CD1c-positive myeloid dendritic cell (primary cell): ENCODE measurements at regions not wholly inside any gene's neighbourhood (a gene's known extent, or its start where the extent isn't known, plus 50 kb on each side); places are given as distances from the start of the nearest gene placed in this dataset.

Experiments
- DNase-seq: peaks from one replicate; pipeline ENCODE4 v3.0.0-alpha.2; 2016; ENCODE audit errors: extremely low spot score

DNA sequence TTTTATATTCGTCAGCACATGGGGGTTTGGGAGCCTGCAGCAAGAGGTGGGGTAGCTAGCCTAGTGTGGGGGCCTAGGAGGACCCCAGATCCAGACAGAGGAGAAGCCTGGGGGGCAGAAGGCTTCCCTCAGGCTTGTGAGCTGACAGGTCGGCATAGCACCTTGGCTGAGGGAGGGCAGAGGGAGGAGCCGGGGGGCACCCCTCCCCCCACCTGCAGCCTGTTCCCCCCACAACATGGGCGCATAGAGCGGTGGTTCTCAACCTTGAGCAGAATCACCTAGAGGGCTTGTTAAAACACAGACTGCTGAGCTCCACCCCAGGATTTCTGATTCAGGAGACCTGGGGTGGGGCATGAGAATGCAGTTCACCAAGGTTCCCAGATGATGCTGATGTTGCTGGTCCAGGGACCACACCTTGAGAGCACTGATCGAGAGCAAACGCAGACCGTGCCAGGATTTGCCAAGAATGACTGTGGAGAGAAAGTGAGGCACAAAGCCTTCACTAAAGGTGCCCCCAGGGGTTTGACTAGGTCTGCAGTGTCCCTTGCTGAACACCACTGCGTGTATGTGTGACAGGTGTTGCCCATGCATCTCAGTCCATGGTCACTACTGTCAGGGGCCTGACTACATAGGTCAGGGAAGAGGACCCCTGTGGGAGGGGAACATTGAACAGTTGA, 163.3 kb downstream of the MACROH2A1 start:
- no peak for DNase-seq

DNA sequence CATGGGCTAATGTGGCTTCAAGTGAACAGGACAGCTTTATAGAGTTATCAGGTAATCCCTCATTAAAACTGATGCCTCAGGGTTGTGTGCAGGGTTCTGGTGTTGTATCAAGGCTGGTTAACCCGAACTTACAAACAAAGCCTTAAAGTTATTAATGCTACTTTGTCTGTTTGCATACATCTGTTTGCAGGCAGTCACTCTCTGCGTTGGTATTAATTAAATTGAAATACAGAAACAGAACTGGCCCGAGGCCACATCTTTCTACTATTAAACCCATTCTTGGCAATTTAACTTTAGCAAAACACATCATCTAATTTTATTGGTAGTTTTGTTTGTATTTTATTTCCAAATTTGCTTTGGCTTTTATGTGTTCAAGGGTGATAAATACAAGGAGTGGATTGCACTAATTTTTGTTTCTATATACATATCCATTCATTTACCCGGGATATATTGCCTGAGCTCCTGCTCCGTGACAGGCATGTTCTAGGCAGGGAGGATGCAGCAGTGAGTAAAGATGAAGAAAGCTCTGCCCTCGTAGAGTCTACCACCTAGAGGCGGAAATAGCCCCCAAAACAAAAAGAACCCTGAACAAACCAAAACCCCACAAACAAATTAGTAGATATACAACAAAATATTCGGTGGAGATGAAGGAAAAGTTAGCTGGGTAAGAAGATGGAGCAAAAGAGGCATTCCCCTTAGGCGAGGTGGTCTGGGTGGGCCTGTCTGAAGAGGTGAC, 164.2 kb downstream of the MACROH2A1 start:
- DNase-seq, result no peak

DNA sequence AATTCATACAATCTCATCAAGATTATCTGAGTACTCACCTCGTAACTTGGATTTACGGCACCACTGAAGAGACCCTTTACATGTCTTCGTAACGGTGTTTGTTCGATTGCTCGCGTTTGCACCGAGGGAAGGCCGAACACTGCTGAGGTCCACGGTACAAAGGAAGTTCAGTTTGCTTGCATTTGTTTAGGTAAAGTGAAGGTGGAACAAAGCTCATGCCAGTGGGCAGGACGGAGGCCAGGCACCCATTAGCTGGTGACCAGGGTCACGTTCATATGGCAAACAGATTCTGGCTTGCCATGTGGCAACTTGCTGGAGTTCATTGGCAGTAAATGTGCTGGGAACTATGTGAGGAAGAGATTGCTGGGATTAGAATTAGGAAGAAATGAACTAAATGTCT, 164.8 kb downstream of the MACROH2A1 start:
- DNase-seq, result no peak

DNA sequence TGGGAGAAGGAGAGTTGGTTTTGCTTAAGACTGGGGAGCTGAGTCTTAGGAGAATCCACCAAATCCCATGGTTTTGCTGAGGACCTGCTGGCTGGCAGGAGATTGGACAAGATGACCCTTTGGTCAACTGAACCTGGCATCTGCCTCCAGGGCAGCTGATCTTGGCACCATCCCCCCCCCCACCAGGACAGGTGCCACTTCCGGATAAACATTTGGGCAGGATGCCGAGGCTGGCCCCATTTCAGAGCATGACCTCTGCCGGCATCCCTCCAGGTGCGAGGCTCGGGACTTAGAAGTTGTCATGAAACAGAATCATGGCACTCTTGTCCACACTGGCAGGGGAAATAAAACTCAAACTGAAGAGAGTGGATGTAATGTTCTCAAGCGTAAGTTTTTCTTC, 165.6 kb downstream of the MACROH2A1 start:
- DNase-seq, result no peak

DNA sequence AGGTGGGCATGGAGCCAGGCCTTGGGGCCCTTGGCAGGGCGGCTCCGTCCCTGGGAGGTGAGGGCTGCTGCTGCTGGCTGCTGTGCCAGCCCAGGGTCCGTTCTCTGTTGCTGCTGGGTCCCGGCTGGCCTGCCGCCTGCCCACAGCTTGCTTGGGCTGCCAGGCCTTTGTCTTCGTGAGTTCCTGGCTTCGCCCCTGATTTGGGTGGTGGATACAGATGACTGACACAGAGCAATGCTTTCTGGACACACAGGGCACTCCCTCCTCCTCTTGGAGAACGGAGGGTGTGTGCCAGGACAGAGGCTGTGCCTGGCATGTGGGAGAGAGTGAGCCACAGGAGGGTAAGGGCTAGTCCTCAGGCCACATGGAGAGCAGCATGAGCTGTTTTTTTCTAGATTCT, 166.1 kb downstream of the MACROH2A1 start:
- DNase-seq, result no peak

DNA sequence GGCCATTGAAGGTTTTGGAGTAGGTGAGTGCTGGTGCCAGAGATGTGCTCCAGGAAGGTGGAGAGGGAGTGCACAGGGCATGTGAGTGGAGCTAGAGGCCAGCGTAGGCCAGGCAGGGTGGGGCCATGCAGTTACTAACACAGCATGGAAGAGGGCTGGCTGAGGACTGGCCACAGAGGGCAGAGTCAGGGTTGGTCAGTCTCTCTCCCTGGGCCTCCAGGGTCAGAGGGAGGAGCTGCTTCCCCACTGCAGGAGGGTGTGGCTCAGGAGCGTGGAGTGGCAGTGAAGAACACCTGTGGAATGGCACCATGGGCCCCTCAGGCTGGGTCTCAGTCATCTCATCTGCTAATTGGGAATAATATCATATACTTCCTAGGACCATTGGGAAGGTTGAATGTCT, 167.7 kb downstream of the MACROH2A1 start:
- DNase-seq, result no peak

DNA sequence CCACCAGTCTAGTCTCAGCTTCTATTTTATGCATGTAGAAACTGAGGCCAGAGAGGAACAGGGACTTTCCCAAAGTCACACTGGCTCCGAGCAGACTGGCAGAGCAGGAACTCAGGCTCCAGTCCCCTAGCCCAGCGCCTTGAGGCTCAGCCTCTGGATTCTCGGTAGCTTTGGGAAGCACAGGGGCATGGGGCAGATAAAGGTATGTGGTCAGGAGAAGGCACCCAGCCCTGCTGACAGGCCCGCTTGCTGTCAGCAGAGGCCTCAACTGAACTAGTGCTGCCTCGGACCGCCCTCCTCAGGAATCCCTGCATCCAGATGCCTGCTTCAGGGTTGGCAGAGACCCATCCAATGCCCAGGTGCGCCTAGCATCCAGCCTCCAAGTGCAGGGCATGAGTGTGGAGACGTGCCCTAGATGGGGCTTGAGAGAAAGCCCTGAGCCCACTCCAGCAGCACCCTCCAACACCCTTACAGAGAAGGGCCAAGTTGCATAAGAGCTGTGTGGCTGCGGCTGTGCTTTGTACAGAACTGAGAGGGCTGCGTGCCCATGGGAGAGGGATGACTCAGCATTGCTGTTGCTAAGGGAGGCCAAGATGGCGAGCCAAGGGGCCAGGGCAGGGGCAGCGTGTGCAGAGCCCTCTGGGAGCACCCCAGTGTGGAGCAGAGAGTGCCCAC, 168.6 kb downstream of the MACROH2A1 start:
- peak; percentile 49 for DNase-seq

DNA sequence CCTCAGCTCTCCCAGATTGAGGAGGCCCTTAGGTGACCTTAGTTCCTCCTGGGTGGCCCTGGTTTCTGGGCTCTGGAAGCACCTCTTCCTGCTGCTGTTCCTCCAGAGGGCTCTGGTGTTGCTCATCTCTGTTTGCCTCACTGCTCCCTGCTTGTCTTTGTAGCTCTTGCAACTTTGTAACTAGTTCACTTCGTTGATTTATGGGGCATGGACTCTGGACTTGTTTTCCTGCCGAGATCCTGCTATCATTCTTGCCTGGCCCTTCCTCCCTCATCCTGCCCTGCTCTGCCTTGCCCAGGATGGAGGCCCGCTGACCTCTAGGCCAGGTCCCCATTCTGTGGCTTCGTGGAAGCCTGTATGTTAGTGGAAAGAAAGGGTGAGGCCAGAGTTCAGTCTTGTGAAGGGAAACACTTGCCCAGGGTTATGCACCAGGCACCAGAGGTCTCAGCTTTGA, 169.3 kb downstream of the MACROH2A1 start:
- no peak for DNase-seq

DNA sequence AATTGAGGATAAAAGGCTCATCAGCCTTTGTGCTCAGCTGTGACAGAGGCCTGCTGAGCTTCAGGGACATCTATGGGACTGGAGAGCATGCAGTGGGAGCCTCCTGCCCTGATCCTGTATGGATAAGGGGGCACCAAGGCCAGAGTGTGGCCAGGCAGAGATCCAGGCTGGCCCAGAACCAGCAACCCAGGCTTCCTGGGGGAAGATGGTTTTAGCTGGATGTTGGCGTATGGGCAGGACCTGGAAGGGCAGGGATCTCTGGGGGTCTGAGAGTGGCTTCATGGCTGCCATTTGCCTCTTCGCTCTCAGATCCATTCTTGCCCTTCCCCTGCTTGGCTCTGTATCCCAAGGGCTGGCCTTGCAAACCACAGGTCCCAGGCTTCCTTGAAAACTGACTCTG, 169.9 kb downstream of the MACROH2A1 start:
- DNase-seq, result no peak

DNA sequence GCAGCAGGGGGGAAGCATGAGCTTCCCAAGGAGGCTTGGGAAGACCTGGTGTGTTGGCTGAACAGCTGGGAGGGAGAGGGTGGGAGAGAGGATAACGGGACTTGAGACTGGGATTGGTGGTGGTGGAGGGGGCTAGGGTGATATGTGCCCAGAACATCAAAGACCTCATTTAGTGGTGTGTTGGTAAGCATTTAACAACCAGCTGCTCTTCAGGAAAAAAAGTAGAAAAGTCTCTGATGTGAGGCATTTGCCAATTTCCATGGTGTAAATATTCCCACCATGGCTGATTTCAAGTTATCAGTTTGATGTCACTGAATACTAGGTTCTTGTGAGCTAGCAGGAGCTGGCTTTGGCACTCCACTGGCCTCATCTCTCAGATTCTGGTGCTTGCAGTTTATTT, 170.8 kb downstream of the MACROH2A1 start:
- DNase-seq, result no peak

DNA sequence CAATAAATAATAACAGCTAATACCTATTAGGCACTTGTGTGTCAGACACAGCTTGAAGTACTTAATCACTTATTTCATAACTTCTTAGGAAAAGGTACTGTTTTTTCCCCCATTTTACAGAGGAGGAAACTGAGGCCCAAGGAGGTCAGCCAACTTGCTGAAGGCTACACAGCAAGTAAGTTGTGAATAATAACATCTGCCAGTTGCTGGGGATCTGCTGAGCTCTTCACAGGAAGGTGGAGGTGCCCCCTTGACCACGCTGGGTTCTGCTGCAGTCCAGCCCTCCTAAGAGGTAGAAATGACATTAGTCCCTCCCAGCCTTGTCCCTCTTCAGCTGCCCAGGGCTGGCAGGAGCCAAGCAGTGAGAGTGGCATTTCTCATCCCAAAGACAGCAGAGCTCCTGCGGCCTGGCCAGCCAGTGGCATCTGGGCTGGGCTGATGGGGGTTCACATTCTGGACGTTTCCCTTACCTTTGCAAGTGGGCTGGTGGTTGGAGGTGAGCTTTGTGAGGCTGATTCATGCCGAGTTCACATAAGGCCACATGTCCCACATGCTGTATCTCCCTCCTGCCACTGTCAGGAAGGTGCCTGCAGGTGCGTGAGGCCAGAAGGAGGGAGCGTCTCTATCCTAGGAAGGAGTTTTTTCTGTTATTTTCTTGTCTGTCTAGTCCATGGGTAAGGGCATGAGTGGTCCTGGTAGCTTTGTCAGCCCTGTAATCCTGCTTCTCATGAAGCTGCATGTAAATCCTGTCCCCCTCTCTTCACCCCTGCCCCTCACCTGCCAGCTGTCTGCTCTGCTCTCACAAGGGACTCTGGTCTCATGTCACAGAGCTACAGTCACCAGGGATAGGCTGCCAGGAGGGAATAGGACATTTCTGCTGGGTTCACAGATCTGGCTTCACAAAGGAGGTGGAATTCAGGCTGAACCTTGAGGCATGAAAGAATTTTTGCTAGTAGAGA, 171.7 kb downstream of the MACROH2A1 start:
- DNase-seq, result no peak

DNA sequence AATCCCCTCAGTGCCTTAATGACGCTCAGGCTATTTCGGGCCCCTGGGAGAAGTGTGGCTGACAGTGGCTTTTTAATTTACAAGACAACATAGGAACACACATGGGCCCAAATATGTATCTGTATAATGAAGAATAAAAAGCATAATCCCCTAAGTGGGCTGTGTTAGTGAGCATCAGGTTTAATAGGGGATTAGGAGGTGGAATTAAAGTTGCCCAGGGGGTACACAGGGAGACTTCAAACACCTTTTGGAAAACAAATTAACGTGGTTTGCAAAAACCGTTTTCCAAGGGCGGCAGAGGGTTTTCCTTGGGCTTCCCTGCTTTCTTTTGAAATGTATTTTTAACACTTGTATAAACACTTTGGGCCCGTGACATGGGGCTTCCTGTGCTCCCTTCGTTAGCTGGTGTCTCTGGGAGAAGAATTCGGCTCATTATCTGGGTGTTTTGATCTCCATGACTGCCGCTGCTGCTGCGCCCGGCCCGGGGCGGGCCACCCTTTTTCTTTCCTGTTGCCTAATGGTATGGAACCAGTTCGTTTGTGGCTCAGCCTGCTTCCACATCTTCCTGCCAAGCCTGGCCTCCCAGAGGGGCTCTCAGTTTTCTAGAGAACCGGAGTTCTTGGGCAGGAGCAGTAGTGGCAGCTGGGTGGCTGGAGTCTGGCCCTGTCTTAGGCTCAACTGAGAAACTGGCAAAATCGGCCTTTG, 173.0 kb downstream of the MACROH2A1 start:
- no peak for DNase-seq

DNA sequence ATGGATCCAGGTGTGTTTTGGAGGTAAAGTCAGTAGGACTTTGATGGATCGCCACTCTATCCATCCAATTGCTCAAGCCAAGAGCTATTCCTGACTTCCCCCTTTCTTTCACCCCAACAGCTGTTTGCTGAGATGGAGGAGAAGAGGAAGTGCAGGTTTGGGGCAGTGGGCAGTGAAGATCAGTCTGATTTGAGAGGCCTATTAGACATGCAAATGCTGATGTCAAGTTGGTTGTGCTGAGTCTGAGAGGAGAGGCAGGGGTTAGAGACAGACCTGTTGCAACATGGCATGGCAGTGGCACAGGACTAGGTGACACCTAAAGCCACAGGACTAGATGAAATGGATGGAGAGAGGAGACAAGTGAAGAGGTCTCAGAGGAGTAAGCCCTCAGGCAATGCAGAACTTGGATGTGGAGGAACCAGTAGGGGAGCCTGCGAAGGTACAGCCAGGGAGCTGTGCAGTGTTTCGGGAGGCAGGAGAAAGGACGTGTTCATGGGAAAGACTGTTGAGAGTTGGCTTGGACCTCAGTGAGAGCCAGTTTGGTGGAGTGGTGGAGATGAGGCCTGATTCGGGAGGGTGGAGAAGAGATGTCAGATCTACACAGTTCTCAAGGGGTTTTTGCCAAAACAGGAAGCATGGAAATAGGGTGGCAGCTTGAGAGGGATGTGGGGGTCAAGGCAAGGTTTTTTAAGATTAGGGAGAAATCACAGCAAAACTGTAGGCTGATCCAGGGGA, 175.0 kb downstream of the MACROH2A1 start:
- DNase-seq, result peak; percentile 62

DNA sequence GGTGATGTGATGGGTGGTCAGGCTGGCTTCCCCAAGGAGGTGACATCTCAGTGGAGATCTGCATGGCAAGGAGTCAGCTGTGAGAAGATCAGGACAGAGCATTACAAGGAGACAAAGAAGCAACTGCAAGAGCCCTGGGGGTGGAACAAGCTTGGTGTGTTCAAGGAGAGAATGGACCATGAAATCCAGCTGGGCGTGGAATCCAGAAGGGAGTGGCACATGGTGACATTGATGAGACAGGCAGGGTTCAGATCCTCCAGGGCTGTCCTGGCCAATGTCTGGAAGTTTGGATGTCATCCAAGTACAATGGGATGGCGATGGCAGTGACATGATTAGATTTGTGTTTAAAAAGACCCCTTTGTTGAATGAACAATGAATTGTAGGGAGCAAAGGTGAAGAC, 175.6 kb downstream of the MACROH2A1 start:
- no peak for DNase-seq

DNA sequence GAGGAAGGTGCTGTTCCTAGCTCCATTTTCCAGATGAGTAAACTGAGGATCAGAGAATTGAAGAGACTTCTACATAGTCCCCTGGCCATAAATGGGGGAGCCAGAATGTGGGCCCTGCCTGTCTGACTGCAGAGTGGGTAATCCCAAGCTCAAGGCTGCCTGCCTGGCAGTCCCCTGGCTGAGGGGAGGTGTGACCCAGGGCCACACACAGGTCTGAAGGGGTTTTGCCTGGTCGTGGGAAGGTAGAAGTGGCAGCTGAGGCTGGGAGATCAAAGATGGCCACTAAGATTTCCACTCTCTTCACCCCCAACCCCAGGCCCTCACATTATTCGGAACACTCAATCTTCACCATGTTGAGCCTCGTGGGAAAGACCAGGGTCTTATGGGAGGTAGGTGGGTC, 176.3 kb downstream of the MACROH2A1 start:
- no peak for DNase-seq

DNA sequence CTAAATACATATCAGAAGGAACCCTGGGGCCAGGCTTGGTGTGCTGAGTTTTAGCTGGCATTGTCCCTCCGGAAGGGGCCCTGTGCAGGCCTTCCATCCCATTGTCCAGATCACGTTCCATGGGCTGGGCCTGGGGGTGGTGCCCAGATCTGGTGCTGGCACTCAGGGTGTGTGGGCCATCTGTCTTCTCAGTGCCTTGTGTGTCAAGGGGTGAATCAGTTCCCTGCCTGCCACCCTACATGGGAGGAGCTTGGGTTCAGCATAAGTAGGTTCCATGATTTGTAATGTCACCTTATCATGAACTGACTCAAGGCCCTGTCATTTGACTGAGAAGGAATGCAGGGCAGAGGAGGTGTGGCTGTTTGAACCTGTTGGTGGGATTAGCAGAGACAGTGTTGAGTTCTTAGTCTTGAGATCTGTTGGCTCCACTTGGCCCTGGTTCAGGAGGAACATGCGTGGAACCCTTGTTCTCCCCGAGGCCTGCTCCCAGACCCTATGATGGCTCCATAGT, 176.8 kb downstream of the MACROH2A1 start:
- no peak for DNase-seq

DNA sequence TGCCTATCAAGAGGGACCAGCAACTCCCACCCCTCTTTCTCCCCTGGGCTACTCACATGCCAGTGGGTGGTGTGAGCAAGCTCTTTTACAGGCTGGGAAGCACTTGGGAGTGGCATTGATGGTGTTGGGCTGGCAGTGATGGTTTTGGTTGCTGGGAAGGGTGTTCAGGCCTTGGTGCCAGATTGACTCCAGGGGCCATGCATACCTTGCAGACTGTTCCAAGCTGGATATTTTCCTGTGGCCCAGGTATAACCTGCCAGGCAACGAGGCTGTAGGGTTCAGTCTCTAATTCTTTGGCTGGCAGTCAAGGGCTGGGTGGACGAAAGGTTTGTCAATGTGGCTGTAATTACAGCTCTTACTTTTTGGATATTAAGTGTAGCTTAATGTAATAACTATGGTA, 177.3 kb downstream of the MACROH2A1 start:
- no peak for DNase-seq

DNA sequence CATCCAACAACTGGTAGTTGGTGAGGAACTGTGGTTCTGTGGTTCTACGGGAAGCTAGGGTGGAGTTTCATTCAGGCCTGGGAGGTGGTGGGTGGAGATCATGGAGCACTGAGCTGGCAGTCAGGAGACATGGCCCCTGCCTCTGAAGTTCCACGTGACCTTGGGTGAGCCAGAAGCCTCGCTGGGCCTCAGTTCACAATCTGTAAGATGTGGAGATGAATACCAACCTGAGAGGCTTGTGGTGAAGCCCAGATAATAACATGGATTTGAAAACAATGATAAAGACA, 177.9 kb downstream of the MACROH2A1 start:
- peak; percentile 21 for DNase-seq

DNA sequence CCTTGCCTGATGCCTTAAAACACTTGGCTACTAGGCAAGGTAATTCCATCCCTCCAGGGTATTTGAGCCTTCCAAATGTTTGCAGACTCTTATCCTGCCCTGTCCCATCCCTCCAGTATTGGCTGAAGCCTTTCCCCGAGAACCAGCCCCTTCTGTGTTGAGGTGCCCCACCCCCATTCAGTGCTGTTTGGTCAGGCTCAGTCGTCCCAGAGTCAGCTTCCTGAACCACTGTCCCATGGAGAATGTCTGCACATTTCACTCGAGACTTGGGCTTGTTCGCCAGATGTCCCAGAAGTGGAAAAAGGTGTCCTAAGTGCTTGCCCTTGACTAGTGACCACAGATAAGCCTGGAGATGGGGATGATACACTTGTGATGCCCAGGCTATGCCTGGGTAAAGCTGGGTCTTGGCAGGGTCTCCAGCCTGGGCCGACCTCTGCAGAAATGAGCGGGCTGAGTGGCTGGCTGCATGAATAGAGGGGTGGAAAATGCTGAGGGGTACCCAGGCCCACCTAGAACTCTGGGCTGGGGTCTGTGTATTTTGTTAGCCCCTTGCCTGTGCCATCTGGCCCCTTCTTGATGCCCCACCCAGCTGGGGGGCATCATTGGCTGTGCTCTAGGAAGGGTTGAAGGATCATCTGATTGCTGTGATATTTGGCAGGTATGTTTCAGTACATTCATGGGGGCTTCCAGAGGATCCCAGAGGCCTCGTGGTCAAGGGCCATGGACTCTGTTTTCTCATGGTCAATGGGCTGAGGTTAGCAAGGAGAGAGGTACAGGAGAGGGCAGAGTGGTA, 178.4 kb downstream of the MACROH2A1 start:
- no peak for DNase-seq

DNA sequence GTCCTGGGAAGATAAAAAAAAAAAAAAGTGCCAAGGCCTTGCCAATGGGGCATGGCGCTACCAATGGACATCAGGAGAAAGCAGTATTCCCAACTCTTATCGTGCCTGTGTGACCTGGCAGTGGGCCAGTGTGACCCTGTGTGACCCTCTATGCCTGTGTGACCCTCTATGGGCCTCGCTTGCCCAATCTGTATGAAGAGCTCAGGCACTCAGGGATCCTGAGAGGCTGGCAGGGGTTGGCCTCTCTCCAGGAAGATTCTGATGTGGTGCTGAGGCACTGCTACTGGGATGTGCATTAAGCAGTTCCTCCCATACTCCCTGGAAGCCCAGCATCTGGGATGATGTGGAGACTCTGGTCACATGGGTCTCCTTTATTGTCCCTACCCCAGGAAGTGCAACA, 179.2 kb downstream of the MACROH2A1 start:
- DNase-seq, result no peak
